IMR-90 (cell line): ENCODE measurements at regions not wholly inside any gene's neighbourhood (a gene's known extent, or its start where the extent isn't known, plus 50 kb on each side); places are given as distances from the start of the nearest gene placed in this dataset.

Source experiments
- ATAC-seq: fragments of 200-7000 bp; cut with Tn5 transposase; 2 replicates; pipeline ENCODE4 v1.9.1; 2020; ENCODE audit warnings: low read depth, mild to moderate bottlenecking, moderate library complexity
- BruUV-seq: library from RNA; stranded (reverse); fragments of 400-500 nt; replicated peaks from 2 replicates; lab custom pipeline; 2021; lab: Mats Ljungman, UMichigan
- CTCF ChIA-PET: fragments of 300-600 bp; formaldehyde crosslinking; extraction: SDS; loops from one replicate; lab custom pipeline; 2021; ENCODE audit warnings: antibody characterized with exemption; lab: Yijun Ruan, JAX
- POLR2A ChIA-PET: fragments of 300-600 bp; sonication (Branson Sonifier 250); formaldehyde crosslinking; loops from one replicate; lab custom pipeline; 2022; ENCODE audit warnings: antibody characterized with exemption; ENCODE audit not compliant: unreplicated experiment; lab: Charles Lee
- DNase-seq: peaks from one replicate; pipeline ENCODE4 v3.0.0; 2013
- H2AFZ ChIP-seq: replicated peaks from 2 replicates; pipeline ENCODE3; 2013; ENCODE audit warnings: low read length, mild to moderate bottlenecking; ENCODE audit not compliant: poor library complexity
- H2AK5ac ChIP-seq: 2 replicates; pipeline ENCODE4 v1.6.1; 2013; ENCODE audit warnings: low read depth, low read length, inconsistent platforms
- H2AK9ac ChIP-seq: replicated peaks from 2 replicates; pipeline ENCODE3; 2013; ENCODE audit warnings: mild to moderate bottlenecking, low read depth, low read length, moderate library complexity; ENCODE audit not compliant: poor library complexity
- H2BK120ac ChIP-seq: 2 replicates; pipeline ENCODE4 v1.6.1; 2013; ENCODE audit warnings: low read depth, low read length, inconsistent platforms
- H2BK15ac ChIP-seq: 3 replicates; pipeline ENCODE4 v1.6.1; 2013; ENCODE audit warnings: low read depth, low read length, inconsistent platforms
- H2BK20ac ChIP-seq: 2 replicates; pipeline ENCODE4 v1.6.1; 2013; ENCODE audit warnings: low read depth, mild to moderate bottlenecking, inconsistent platforms, low read length, moderate library complexity
- H2BK5ac ChIP-seq: 2 replicates; pipeline ENCODE4 v1.6.1; 2013; ENCODE audit warnings: mild to moderate bottlenecking, low read depth, low read length, inconsistent platforms; ENCODE audit not compliant: poor library complexity, severe bottlenecking
- H3K14ac ChIP-seq: replicated peaks from 2 replicates; pipeline ENCODE4 v1.6.1; 2013; ENCODE audit warnings: low read depth, low read length, inconsistent platforms
- H3K18ac ChIP-seq: 2 replicates; pipeline ENCODE4 v1.6.1; 2013; ENCODE audit warnings: low read depth, low read length, control low read depth
- H3K23ac ChIP-seq: 2 replicates; pipeline ENCODE4 v1.6.1; 2013; ENCODE audit warnings: low read depth, low read length, inconsistent platforms
- H3K27ac ChIP-seq: 2 replicates; pipeline ENCODE4 v1.5.1; 2013; ENCODE audit warnings: mild to moderate bottlenecking, control low read depth, low read length; ENCODE audit not compliant: insufficient read depth
- H3K27me3 ChIP-seq: 2 replicates; pipeline ENCODE4 v1.6.1; 2013; ENCODE audit warnings: low read length; ENCODE audit not compliant: control insufficient read depth, insufficient read depth
- H3K36me3 ChIP-seq: 2 replicates; pipeline ENCODE4 v1.6.1; 2013; ENCODE audit warnings: low read length, mixed read lengths; ENCODE audit not compliant: control insufficient read depth, insufficient read depth
- H3K4ac ChIP-seq: 2 replicates; pipeline ENCODE4 v1.6.1; 2013; ENCODE audit warnings: low read depth, low read length, inconsistent platforms
- H3K4me1 ChIP-seq: 2 replicates; pipeline ENCODE4 v1.6.1; 2013; ENCODE audit warnings: low read length, mixed read lengths; ENCODE audit not compliant: control insufficient read depth, insufficient read depth
- H3K4me2 ChIP-seq: 2 replicates; pipeline ENCODE4 v1.6.1; 2013; ENCODE audit warnings: low read depth, mild to moderate bottlenecking, control low read depth, low read length, moderate library complexity
- H3K4me3 ChIP-seq: 2 replicates; pipeline ENCODE4 v1.5.1; 2013; ENCODE audit warnings: low read depth, mild to moderate bottlenecking, control low read depth, low read length, moderate library complexity; ENCODE audit not compliant: insufficient read depth
- H3K56ac ChIP-seq: 2 replicates; pipeline ENCODE4 v1.6.1; 2013; ENCODE audit warnings: low read length, inconsistent platforms; ENCODE audit not compliant: insufficient read depth; ENCODE audit errors: extremely low read depth
- H3K79me1 ChIP-seq, 2 experiments: 2 replicates each; pipeline ENCODE4 v1.6.1; 2013; ENCODE audit warnings: low read length in 2 of 2, inconsistent platforms in 1 of 2, low read depth in 1 of 2
- H3K9ac ChIP-seq: 2 replicates; pipeline ENCODE4 v1.6.1; 2013; ENCODE audit warnings: low read depth, low read length, control low read depth
- H3K9me1 ChIP-seq: 2 replicates; pipeline ENCODE4 v1.6.1; 2013; ENCODE audit warnings: low read length, inconsistent platforms; ENCODE audit not compliant: insufficient read depth
- H3K9me3 ChIP-seq: 2 replicates; pipeline ENCODE4 v1.6.1; 2013; ENCODE audit warnings: low read length; ENCODE audit not compliant: control insufficient read depth, insufficient read depth
- H4K20me1 ChIP-seq: 2 replicates; pipeline ENCODE4 v1.6.1; 2013; ENCODE audit warnings: low read length, inconsistent platforms; ENCODE audit not compliant: insufficient read depth
- H4K5ac ChIP-seq: 2 replicates; pipeline ENCODE4 v1.6.1; 2013; ENCODE audit warnings: mild to moderate bottlenecking, low read depth, low read length, control low read depth
- H4K8ac ChIP-seq, 2 experiments: 2 replicates each; pipeline ENCODE4 v1.6.1; 2013; ENCODE audit warnings: low read depth in 2 of 2, low read length in 2 of 2, control low read depth in 1 of 2, inconsistent platforms in 1 of 2
- H4K91ac ChIP-seq: 2 replicates; pipeline ENCODE4 v1.6.1; 2013; ENCODE audit warnings: low read depth, low read length, inconsistent platforms; ENCODE audit not compliant: insufficient read depth
- BHLHE40 ChIP-seq: fragments of 150-350 bp; IDR thresholded peaks from 2 replicates; pipeline ENCODE4 v1.6.1; 2016; ENCODE audit warnings: mild to moderate bottlenecking, low read depth, low read length
- CHD1 ChIP-seq: IDR thresholded peaks from 2 replicates; pipeline ENCODE4 v1.6.1; 2012; ENCODE audit warnings: low read depth, low read length, improper control_type of control experiment
- MAFK ChIP-seq: IDR thresholded peaks from 2 replicates; pipeline ENCODE4 v1.6.1; 2012; ENCODE audit warnings: low read depth, low read length, improper control_type of control experiment
- MXI1 ChIP-seq: IDR thresholded peaks from 2 replicates; pipeline ENCODE4 v1.6.1; 2012; ENCODE audit warnings: low read depth, mild to moderate bottlenecking, low read length, moderate library complexity, borderline replicate concordance
- NFE2L2 ChIP-seq: fragments of 150-350 bp; IDR thresholded peaks from 2 replicates; pipeline ENCODE4 v1.6.1; 2016; ENCODE audit warnings: low read depth, mild to moderate bottlenecking, low read length
- RAD21 ChIP-seq: IDR thresholded peaks from 2 replicates; pipeline ENCODE4 v1.6.1; 2012; ENCODE audit warnings: low read length, improper control_type of control experiment
- RCOR1 ChIP-seq: IDR thresholded peaks from 2 replicates; pipeline ENCODE4 v1.6.1; 2012; ENCODE audit warnings: mild to moderate bottlenecking, low read length, improper control_type of control experiment; ENCODE audit not compliant: insufficient replicate concordance
- SMC3 ChIP-seq: fragments of 150-350 bp; IDR thresholded peaks from 2 replicates; pipeline ENCODE4 v1.6.1; 2016; ENCODE audit warnings: low read depth, mild to moderate bottlenecking, antibody characterized with exemption, low read length, moderate library complexity
- USF2 ChIP-seq: fragments of 150-350 bp; IDR thresholded peaks from 2 replicates; pipeline ENCODE4 v1.6.1; 2017; ENCODE audit warnings: mild to moderate bottlenecking, antibody characterized with exemption, low read length, low read depth
- WGBS, 2 experiments: methylation state at CpG; one replicate each; pipeline versions ENCODE4 v1.1.5 to v1.1.7; 2013; ENCODE audit warnings: missing lambda C conversion rate in 2 of 2; ENCODE audit not compliant: insufficient read length in 1 of 2; ENCODE audit errors: extremely low coverage in 2 of 2; 5-methylcytosine and 5-hydroxymethylcytosine counted together
- dilution Hi-C: fragments of 300-500 bp; cut with HindIII; formaldehyde crosslinking; loops from one replicate; pipeline ENCODE4 v1.14.3; 2018; ENCODE audit warnings: low sequenced_read_pairs; ENCODE audit not compliant: unreplicated experiment
- in situ Hi-C: fragments of 300-500 bp; cut with MboI; formaldehyde crosslinking; loops from 3 replicates; pipeline ENCODE4 v1.14.3; 2019; ENCODE audit warnings: low sequenced_read_pairs, inconsistent platforms, mixed read lengths
- intact Hi-C: fragments of 100-400 bp; cut with micrococcal nuclease; formaldehyde crosslinking; loops from 2 replicates; pipeline ENCODE4 v1.10.0; 2022

- ChIA-PET CTCF (no interaction called here), POLR2A (no interaction called here)
- H2BK120ac ChIP-seq, result no peak overlapping the region
- no peak overlapping the region for H3K9ac ChIP-seq
- H3K4me2 ChIP-seq, result no peak overlapping the region
- no CpG with 5 or more reads among the region's 7 CpGs for WGBS, 2 experiments
- no peak overlapping the region for H4K91ac ChIP-seq
- H3K9me3 ChIP-seq, result no peaks in the 10 kb centered on the region
- H3K4me3 ChIP-seq, result no peak overlapping the region
- no peaks in the 10 kb centered on the region for H3K27me3 ChIP-seq
- no peak overlapping the region for H3K27ac ChIP-seq
- no peak overlapping the region for H2AFZ ChIP-seq
- no peak overlapping the region for H3K23ac ChIP-seq
- no peak overlapping the region for H4K5ac ChIP-seq
- H2BK5ac ChIP-seq, result no peak overlapping the region
- in situ Hi-C loops, result no loop called here
- H3K36me3 ChIP-seq, result no peaks in the 10 kb centered on the region
- intact Hi-C loops, result no loop called here
- no peak for TF ChIP-seq USF2
- no peak for TF ChIP-seq NFE2L2
- no peak for TF ChIP-seq SMC3
- no peak for TF ChIP-seq MAFK
- no peak for TF ChIP-seq RCOR1
- no peak for TF ChIP-seq RAD21
- TF ChIP-seq BHLHE40, result no peak
- TF ChIP-seq CHD1, result no peak
- no peak for TF ChIP-seq MXI1
- dilution Hi-C loops, result no loop called here
- H3K56ac ChIP-seq, result no peak overlapping the region
- H2BK20ac ChIP-seq, result no peak overlapping the region
- no TSS peak for BruUV-seq
- H3K79me1 ChIP-seq, result peaks cover 16 to 73% of the 10 kb centered on the region in 2 experiments
- H3K18ac ChIP-seq, result no peak overlapping the region
- peak overlapping the region; percentile 5; the same call in 1 of the 2 replicates for H3K4ac ChIP-seq
- ATAC-seq (no peak), DNase-seq (no peak)
- no peaks in the 10 kb centered on the region; the same call in none of the 2 replicates for H4K20me1 ChIP-seq
- H4K8ac ChIP-seq, result no peak overlapping the region
- H2AK9ac ChIP-seq, result no peak overlapping the region
- peak overlapping the region; percentile 28; the same call in 1 of the 3 replicates for H2BK15ac ChIP-seq
- peaks cover 18% of the 10 kb centered on the region for H3K9me1 ChIP-seq
- no peak overlapping the region for H2AK5ac ChIP-seq
- no peak overlapping the region for H3K14ac ChIP-seq
- H3K4me1 ChIP-seq, result peaks cover 23% of the 10 kb centered on the region
These were observed 390.4 kb downstream of the SOX9 start for GRCh38 chr17:72511242-72511641.
